OCI-M2 (cell line): ENCODE measurements at regions not wholly inside any gene's neighbourhood (a gene's known extent, or its start where the extent isn't known, plus 50 kb on each side); places are given as distances from the start of the nearest gene placed in this dataset.
"Not testable (repeated sequence)": the region's sequence is repeated elsewhere in the genome, so short reads cannot be mapped to it uniquely, and the experiment has no call there.

Experiments
- DNase-seq: peaks from one replicate; lab custom pipeline; 2025; ENCODE audit not compliant: unreplicated experiment; lab: John Stamatoyannopoulos, UW

GRCh38 chr3:30480587-30480986 is 125.8 kb upstream of the TGFBR2 start:
- no peak for DNase-seq

DNA sequence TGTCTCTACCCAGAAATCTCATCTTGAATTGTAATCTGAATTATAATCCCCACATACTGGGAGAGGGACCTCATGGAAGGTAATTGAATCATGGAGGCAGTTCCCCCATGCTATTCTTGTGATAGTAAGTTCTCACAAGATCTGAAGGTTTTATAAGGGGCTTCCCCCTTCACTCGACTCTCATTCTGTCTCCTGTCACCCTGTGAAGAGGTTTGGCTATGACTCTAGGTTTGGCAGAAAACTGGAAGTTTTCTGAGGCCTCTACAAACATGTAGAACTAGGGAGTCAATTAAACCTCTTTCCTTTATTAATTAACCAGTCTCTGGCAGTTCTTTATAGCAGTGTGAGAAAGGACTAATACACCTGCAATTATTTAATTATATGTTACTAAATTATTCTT is 125.2 kb upstream of the TGFBR2 start:
- DNase-seq = no peak

DNA sequence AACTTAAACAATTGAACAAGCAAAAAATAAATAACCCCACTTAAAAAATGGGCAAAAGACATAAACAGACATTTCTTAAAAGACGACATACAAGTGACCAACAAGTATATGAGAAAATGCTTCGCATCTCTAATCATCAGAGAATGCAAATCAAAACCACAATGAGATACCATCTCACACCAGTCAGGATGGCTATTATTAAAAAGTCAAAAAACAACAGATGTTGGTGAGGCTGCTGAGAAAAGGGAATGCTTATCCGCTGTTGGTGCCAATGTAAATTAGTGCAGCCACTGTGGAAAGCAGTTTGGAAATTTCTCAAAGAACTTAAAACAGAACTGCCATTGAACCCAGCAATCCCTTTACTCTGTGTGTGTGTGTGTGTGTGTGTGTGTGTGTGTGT is 122.2 kb upstream of the TGFBR2 start:
- DNase-seq = not testable (repeated sequence)

- no peak for DNase-seq
Measured at GRCh38 chr3:30486368-30486767, 120.0 kb upstream of the TGFBR2 start.

- no peak for DNase-seq
Measured at GRCh38 chr3:30488070-30488756, 118.2 kb upstream of the TGFBR2 start.

DNA sequence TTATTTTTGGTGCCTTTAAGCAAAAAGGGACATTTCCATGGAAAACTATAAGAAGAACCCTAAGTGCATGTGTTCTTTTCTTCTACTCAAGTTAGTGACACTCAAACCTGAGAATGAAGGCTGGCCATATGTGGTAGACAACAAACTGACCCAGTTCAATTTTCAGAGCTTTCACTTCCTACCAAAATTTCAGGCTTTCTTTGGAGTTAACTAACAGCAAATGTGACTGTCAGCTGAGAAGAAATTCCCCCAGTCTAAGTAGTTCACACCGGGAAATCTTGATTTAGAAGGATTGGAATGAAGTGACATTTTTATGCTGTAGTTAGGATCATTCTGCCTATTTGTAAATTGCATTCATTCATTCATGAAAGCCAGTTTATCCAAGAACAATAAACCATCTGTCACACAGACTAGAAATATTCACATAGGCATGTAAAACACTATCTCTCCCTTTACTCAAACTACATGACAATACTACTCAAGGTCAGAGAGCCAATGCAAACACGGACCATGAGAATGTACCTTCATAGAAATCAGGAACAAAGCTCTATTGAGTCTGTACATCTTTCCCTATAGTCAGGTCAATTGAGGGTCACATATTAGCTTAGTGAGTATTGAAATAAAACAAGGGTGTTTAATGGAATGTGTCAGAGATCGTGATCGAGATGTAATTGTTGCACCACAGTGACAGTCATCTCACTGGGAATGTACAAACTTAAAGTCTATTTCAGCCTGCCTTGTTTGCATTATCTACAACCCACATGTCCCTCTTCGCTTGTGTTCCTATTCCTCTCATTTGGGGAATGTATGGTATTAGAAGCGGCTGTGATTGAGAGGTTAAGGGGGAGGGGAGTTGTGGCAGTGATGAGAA is 113.8 kb upstream of the TGFBR2 start:
- no peak for DNase-seq

GRCh38 chr3:30493911-30494311 is 112.5 kb upstream of the TGFBR2 start:
- DNase-seq = no peak

GRCh38 chr3:30495172-30496065 is 111.0 kb upstream of the TGFBR2 start:
- DNase-seq = no peak

DNA sequence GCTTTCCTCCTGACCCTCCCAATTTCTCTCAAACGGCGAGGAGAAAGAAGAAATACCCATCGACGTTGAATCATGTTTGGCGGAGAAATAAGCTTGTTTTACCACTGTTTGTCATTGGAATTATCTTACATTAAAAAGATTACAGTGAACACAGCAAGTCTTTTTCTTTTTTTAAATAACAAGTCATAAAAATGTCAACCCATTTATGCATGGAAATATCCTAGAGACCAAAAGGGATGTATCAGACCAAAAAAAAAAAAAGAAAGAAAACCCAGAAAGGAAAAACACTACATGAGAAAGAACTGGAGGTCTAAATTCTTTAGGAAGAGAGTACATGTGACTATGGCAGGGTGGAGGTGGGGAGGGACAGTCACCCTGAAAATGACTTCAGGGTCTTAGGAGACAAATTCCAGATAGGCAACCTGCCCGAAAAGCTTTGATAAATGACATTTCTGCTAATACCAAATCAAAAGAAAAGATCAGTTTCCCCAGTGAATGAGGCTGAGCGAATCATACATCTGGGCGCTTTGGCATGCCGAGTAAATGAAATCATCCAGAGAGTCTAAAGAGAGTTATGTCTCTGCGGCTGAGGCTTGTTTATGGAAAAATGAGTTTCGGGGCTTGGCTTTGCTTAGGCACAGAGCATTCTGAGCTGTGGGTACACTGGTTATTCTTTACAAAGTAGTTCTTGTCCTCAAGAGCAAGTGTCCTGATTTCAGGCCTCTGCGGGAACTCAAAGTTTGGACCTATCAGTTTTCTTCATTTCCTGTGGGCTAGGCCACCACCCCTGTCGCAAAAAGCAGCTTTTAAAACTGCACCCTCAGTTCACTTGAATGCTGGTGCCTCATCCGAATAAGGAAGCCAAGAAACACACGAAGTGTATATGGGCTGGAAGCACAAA is 110.1 kb upstream of the TGFBR2 start:
- no peak for DNase-seq

- no peak for DNase-seq
Measured at GRCh38 chr3:30498587-30498967, 107.8 kb upstream of the TGFBR2 start.

- no peak for DNase-seq
Measured at GRCh38 chr3:30500666-30501399, 105.6 kb upstream of the TGFBR2 start.

GRCh38 chr3:30501526-30501925 is 104.9 kb upstream of the TGFBR2 start:
- no peak for DNase-seq

DNA sequence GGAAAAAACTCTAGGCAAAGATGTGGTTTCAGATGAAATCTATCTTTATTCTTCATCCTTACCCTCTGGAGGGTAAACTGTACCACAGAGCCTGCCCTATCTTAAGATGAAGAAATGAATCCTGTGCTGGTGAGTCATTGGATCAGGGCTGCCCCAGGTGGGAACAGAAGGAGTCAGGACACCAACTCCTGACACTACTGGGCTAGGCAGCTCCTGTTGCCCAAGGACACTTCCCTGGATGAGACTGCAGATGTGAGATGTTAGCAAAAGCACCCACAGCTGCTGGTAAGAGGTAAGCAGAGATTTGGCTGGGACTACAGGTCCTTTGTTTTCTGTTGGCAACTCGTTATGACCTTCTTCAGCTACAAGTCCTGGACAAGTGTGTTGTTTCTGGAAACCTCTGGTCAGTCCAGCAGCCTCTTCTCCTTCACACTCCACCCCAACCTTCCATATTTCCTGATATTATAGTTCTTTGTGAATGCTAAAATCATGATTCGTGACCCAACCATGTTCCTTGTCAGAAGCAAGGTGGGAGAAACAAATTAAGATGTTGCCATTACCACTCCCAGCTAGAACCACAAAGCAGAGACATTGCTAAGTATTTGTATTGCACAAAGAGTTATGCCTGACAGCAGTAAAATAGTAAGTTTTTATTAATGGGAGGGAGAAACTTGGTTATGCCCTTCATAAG is 104.2 kb upstream of the TGFBR2 start:
- DNase-seq = no peak

GRCh38 chr3:30502742-30503073 is 103.7 kb upstream of the TGFBR2 start:
- DNase-seq = no peak

- DNase-seq = no peak
Measured at GRCh38 chr3:30503446-30503845, 103.0 kb upstream of the TGFBR2 start.

DNA sequence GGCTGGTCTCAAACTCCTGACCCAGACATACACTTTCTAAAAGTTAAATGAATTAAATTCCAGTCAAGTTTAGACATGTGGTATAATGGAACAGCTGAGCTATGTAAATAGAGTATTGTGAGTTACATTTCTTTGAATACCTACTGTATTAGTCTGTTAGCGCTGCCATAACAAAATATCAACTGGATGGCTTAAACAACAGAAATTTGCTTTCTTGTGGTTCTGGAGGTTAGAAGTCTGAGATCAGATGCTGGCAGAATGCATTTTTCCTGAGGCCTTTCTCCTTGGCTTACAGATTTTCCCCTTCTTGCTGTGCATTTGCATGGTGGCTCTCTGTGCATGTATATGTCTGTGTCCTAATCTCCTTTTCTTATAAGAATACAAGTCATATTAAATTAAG is 101.5 kb upstream of the TGFBR2 start:
- DNase-seq = no peak

- no peak for DNase-seq
Measured at GRCh38 chr3:30505866-30506520, 100.4 kb upstream of the TGFBR2 start.

- no peak for DNase-seq
Measured at GRCh38 chr3:30508339-30508738, 98.1 kb upstream of the TGFBR2 start.

GRCh38 chr3:30510596-30510995 is 95.8 kb upstream of the TGFBR2 start:
- no peak for DNase-seq
